K562 (cell line): ENCODE measurements at regions not wholly inside any gene's neighbourhood (a gene's known extent, or its start where the extent isn't known, plus 50 kb on each side); places are given as distances from the start of the nearest gene placed in this dataset.

Source experiments
- ARHGAP35 ChIP-seq: fragments of 450-650 bp; IDR thresholded peaks from 2 replicates; pipeline ENCODE4 v1.6.1; 2018; ENCODE audit not compliant: partially characterized antibody
- CBX3 ChIP-seq, 2 experiments: IDR thresholded peaks; 1 replicate in 1 of 2; 2 replicates in 1 of 2; pipeline ENCODE4 v1.6.1; 2012; ENCODE audit warnings: inconsistent platforms in 2 of 2, low read length in 2 of 2, borderline replicate concordance in 1 of 2, control low read depth in 1 of 2
- CREM ChIP-seq: IDR thresholded peaks from 2 replicates; pipeline ENCODE4 v1.6.1; 2014; ENCODE audit warnings: antibody characterized with exemption, low read depth
- GTF2B ChIP-seq: IDR thresholded peaks from 2 replicates; pipeline ENCODE4 v1.6.1; 2011; ENCODE audit not compliant: insufficient read length; ENCODE audit errors: extremely low read depth
- HDAC3 ChIP-seq: fragments of 450-650 bp; IDR thresholded peaks from 2 replicates; pipeline ENCODE4 v1.6.1; 2018; ENCODE audit warnings: borderline replicate concordance, mild to moderate bottlenecking, moderate library complexity; ENCODE audit not compliant: partially characterized antibody
- HIVEP1 ChIP-seq: fragments of 250-450 bp; sonication (Bioruptor Pico); IDR thresholded peaks from 2 replicates; pipeline ENCODE4 v1.4.0; 2020; ENCODE audit warnings: mild to moderate bottlenecking
- HMBOX1 ChIP-seq: sonication (generic); IDR thresholded peaks from 2 replicates; pipeline ENCODE4 v1.6.1; 2016
- JUND ChIP-seq, 2 experiments: IDR thresholded peaks; 2 replicates in 1 of 2; 3 replicates in 1 of 2; pipeline ENCODE4 v1.6.1; 2011; ENCODE audit warnings: borderline replicate concordance in 2 of 2, low read depth in 2 of 2, low read length in 2 of 2, improper control_type of control experiment in 1 of 2, missing biosample characterization in 1 of 2, missing genetic modification characterization in 1 of 2, missing genetic modification reagents in 1 of 2
- MAFK ChIP-seq: IDR thresholded peaks from 2 replicates; pipeline ENCODE4 v1.6.1; 2011; ENCODE audit warnings: low read length, improper control_type of control experiment
- NRF1 ChIP-seq, 2 experiments: fragments of 450-650 bp; IDR thresholded peaks in 1 of 2; conservative IDR thresholded peaks in 1 of 2; 2 replicates each; pipeline ENCODE4 v1.6.1; 2014; ENCODE audit warnings: mild to moderate bottlenecking in 2 of 2
- POLR2G ChIP-seq: fragments of 200-400 bp; formaldehyde crosslinking; IDR thresholded peaks from 2 replicates; pipeline ENCODE4 v1.6.1; 2017; ENCODE audit warnings: low read depth, mild to moderate bottlenecking, antibody characterized with exemption, low read length, moderate library complexity
- SMAD4 ChIP-seq: fragments of 250-450 bp; sonication (Bioruptor Pico); conservative IDR thresholded peaks from 2 replicates; pipeline ENCODE4 v1.8.0; 2021; ENCODE audit warnings: inconsistent platforms, mild to moderate bottlenecking, moderate library complexity
- SREBF1 ChIP-seq: fragments of 150-350 bp; IDR thresholded peaks from 2 replicates; pipeline ENCODE4 v1.6.1; 2014; ENCODE audit warnings: antibody characterized with exemption, low read depth, low read length, borderline replicate concordance
- TOE1 ChIP-seq, 2 experiments: fragments of 450-650 bp in 1 of 2; sonication (generic) in 1 of 2; formaldehyde crosslinking in 1 of 2; IDR thresholded peaks; 2 replicates each; pipeline versions ENCODE4 v1.7.1 to v1.8.0; 2016 to 2022; ENCODE audit warnings: borderline replicate concordance in 2 of 2, mild to moderate bottlenecking in 2 of 2, antibody characterized with exemption in 1 of 2, inconsistent platforms in 1 of 2, low read depth in 1 of 2, missing genetic modification reagents in 1 of 2, moderate library complexity in 1 of 2
- ZBTB43 ChIP-seq: sonication (generic); formaldehyde crosslinking; IDR thresholded peaks from 2 replicates; pipeline ENCODE4 v1.8.0; 2023; ENCODE audit warnings: mild to moderate bottlenecking, missing genetic modification reagents
- ZBTB5 ChIP-seq: fragments of 450-650 bp; IDR thresholded peaks from 2 replicates; pipeline ENCODE4 v1.6.1; 2017; ENCODE audit warnings: antibody characterized with exemption
- ZNF395 ChIP-seq: fragments of 200-800 bp; sonication (Bioruptor generic); IDR thresholded peaks from 2 replicates; pipeline ENCODE4 v1.6.1; 2017; ENCODE audit warnings: missing genetic modification characterization, missing compliant biosample characterization

- TF ChIP-seq TOE1 (IDR thresholded peaks at IDR 0.05; ENCODE audit: borderline replicate concordance) (peak; percentile 75; the same call in 1 of the 2 replicates), TOE1 (CRISPR knock-in tag; IDR thresholded peaks at IDR 0.05; ENCODE audit: borderline replicate concordance, low read depth) (no peak), JUND (IDR thresholded peaks at IDR 0.05; ENCODE audit: borderline replicate concordance, low read depth, low read length) (peak; percentile 94), JUND (tag; IDR thresholded peaks at IDR 0.05; ENCODE audit: borderline replicate concordance, low read depth, low read length) (peak; percentile 92; the same call in 2 of the 3 replicates), HMBOX1 (peak; percentile 46; the same call in 1 of the 2 replicates), SREBF1 (no peak), MAFK (no peak; the same call in 1 of the 2 replicates), ARHGAP35 (peak; percentile 30), ZBTB5 (peak; percentile 67; the same call in 1 of the 2 replicates), CREM (peak; percentile 56), ZNF395 (CRISPR knock-in tag) (peak; percentile 75), HIVEP1 (peak; percentile 3; the same call in 1 of the 2 replicates), CBX3 (IDR thresholded peaks at IDR 0.05; ENCODE audit: borderline replicate concordance in 1 of 2, low read length in 2 of 2) (peak in 1 of 2 experiments; percentile 18; a peak in 1 of 3 replicates), ZBTB43 (CRISPR knock-in tag) (no peak), SMAD4 (CRISPR knock-in tag) (0 out of 2 replicates have a peak, but pooled peaks have one; percentile 72), NRF1 (conservative IDR thresholded peaks at IDR 0.05 in 1 of 2, IDR thresholded peaks at IDR 0.05 in 1 of 2) (0 out of 4 replicates have a peak, but pooled peaks of 1 of the 2 experiments have one; percentile 39), POLR2G (no peak), HDAC3 (peak; percentile 72), GTF2B (no peak)
Measured at GRCh38 chr6:144543006-144543871, 258.1 kb downstream of the UTRN start (continued).
